ENCODE measurements at regions not wholly inside any gene's neighbourhood (a gene's known extent, or its start where the extent isn't known, plus 50 kb on each side); places are given as distances from the start of the nearest gene placed in this dataset.
"Not testable (repeated sequence)": the region's sequence is repeated elsewhere in the genome, so short reads cannot be mapped to it uniquely, and the experiment has no call there.

GRCh38 chr11:112310848-112311247, 50.2 kb upstream of the PLET1 start:
- DNase-seq (ENCODE audit: low spot score): no peak

GRCh38 chr11:112315057-112315720, 54.5 kb upstream of the PLET1 start:
- DNase-seq (ENCODE audit: low spot score): no peak

DNA sequence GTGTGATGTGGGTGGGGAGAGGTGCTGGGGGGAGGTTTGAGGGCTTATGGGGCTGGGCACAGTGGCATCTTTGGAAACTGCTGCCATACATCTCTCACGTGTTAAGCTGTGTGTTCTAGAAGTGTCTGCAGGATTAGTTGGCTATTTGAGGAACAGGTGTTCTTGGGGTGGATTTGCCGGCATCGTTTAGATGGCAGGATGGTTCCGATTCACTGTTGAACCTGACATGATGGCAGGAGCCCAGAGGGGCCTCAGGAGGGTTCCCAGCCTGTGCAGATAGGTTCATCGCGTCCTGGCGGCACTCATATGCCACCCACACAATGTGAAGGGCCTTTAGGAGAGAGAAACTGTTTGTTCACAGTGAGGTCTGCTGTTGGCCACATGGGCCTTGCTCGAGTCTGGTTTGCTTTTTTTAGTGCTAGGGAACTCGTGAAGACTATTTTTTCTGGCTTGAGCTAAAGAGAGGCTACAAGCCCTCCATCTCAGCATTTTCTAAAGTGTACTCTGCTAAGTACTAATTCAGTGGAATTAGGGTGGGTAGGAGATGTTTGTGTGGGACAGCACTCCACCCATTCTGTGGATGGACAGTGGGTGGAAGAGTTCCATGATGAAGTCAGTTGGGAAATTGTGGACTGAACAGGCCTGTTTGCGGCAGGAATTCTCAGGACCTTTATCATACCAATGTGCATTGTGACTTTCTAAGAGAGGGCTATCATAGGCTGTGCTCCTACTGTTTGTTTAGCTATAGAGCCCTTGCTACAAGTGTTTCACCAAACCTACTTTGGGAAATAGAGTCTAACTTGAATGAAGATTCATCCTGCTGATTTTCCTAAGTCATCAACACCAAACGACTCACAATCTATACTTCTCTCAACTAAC, 55.4 kb upstream of the PLET1 start:
- no peak for DNase-seq (ENCODE audit: low spot score)

DNA sequence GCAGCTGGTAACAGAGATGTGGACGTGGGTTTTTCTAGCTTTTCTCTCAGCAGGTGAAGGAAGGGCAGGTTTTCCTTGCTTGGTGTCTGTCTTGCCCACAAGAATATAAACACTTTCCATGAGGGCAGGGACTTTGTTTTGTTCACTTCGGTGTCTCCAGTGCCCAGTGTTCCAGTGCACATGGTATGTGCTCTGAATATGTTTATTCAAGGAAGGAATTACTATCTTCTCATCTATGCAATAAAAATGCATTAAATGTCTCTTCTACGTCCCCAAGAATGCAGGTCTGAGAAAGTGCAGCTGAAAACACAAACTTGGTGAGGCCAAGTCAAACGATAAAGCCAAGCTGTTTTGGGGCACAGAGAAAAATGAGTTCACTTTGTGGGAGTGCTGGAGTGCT, 56.3 kb upstream of the PLET1 start:
- no peak for DNase-seq (ENCODE audit: low spot score)

GRCh38 chr11:112318184-112318591, 57.5 kb upstream of the PLET1 start:
- DNase-seq (ENCODE audit: low spot score): no peak

DNA sequence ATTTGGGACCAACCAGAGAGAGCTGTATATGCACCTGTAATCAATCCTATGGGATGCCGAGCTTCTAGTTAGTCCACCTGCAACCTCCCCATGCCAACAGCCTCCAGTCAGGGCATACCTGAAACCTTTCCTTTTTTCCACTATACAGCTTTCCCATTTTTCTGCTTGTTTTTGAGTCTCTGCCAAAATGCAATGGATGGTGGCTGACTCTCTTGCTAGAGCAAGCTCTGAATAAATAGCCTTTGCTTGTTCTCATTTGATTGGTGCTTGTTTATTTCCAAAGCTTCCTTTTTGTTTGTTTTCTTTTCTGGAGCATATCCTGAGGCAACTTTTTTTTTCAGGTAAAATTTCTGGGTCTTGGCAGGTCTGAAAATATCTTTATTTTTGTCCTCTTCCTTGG, 58.0 kb upstream of the PLET1 start:
- no peak for DNase-seq (ENCODE audit: low spot score)

- DNase-seq (ENCODE audit: low spot score): no peak
These were observed 60.0 kb upstream of the PLET1 start for GRCh38 chr11:112320668-112321067.

DNA sequence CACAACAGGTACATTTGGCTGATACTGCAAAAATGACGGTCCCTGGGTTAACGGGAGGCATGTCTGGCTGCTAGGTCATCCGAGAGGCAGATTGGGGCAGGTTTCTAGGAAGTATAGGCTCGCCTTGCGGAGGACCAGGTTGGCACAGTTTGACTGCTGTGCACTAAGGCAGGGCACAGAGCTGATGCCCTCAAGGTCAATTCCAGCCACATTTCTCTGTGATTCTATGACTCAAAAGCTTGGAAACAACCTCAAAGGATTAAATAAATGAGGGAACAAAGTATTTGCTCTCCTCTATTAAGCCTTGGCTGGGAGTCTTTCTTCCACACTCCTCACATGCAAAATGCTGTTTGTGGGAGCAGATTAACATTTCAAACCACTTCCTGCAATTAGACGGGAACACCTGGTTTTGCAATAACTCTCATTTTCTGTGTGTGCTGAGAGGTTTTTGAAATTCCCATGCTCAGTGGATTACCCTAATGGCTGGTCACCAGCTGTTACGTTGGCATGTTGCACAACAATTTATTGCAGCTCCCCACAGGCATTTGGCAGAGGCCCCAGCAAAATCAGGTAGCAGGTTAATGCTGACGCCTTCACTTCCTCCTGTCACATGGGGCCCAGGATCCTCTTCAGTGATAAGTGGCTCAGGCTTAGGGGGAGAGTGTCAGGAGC, 61.0 kb upstream of the PLET1 start:
- peak; percentile 46 for DNase-seq (ENCODE audit: low spot score)

DNA sequence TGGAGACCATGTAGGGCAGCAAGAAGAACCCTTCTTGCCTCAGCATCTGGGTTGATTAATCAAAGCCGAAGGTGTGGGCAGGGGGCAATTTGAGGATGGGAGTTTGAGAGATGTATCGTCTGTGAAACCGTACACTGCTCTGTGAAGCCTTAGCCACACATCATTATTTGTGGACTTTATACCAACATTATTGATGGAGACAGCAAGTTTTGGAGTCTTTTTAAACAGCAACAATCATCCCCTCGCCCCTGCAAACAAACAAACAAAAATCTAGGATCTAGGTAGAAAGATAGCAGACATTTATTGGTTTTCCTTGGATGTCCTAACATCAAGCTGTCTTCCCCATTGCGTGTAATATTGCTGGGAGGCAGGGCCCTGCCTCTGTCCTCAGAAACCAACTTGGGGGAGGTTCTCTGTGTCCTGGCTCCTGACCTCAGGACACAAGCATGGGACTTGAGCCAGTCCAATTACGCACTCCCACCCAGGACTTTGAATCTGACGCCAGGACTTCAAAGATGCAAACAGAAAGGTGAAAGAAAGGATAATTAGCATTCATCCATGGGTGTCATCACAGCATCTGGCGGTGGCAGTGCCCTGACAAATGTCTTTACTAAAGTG, 61.6 kb upstream of the PLET1 start:
- no peak for DNase-seq (ENCODE audit: low spot score)

DNA sequence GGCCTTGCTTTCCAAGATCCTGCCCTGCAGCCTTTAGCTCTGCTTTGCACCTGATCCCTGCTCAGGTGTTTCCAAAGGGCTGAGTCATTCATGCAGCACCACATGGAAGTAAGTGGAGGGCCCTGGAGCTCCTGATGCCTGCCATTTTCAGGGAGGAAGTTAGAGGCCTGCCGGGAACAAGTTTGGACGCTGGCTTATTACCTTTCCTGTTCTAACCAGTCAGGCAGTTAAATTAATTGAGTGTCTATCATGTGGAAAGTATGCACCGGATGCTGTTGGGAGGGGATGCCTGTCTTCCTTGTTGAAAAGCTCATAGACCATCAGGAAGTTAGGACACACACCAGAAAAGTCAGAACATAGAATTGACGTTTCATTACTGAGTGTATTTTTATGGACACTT, 73.7 kb upstream of the PLET1 start:
- DNase-seq (ENCODE audit: low spot score): no peak

- DNase-seq (ENCODE audit: low spot score): no peak
These were observed 75.8 kb upstream of the PLET1 start for GRCh38 chr11:112336356-112336886.

- no peak for DNase-seq (ENCODE audit: low spot score)
These were observed 78.9 kb upstream of the PLET1 start for GRCh38 chr11:112339566-112339965.

GRCh38 chr11:112343368-112344039, 82.8 kb upstream of the PLET1 start:
- no peak for DNase-seq (ENCODE audit: low spot score)

GRCh38 chr11:112344040-112344413, 83.4 kb upstream of the PLET1 start:
- no peak for DNase-seq (ENCODE audit: low spot score)

DNA sequence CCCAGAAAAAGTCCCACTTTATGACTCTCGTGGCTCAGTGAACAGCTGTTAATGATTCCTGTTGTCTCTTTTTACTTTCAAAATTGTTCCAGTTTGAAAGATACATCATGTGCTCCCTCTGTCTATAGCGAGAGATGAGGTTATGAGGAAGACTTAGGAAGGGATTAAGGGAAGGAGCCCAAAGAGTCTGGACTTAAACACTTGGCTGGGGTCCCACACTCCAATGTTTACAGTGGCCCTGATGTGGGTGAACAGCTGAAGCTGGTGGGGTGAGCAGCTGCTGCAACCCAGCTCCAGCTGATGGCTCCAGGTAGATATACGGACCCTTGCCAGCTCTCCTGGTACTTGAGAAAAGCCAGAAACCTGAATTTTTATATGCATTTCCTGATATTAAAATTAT, 84.5 kb upstream of the PLET1 start:
- DNase-seq (ENCODE audit: low spot score): no peak

- DNase-seq (ENCODE audit: low spot score): peak; percentile 55
These were observed 85.0 kb upstream of the PLET1 start for GRCh38 chr11:112345706-112346105.

GRCh38 chr11:112346586-112346985, 85.9 kb upstream of the PLET1 start:
- no peak for DNase-seq (ENCODE audit: low spot score)

GRCh38 chr11:112348480-112349029, 87.9 kb upstream of the PLET1 start:
- DNase-seq (ENCODE audit: low spot score): no peak

DNA sequence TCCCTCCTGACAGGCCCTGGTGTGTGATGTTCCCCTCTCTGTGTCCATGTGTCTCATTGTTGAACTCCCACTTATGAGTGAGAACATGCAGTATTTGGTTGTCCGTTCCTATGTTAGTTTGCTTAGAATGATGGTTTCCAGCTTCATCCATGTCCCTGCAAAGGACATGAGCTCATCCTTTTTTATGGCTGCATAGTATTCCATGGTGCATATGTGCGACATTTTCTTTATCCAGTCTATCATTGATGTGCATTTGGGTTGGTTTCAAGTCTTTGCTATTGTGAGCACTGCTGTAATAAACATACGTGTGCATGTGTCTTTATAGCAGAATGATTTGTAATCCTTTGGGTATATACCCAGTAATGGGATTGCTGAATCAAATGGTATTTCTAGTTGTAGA, 90.8 kb upstream of the PLET1 start:
- not testable (repeated sequence) for DNase-seq (ENCODE audit: low spot score)

DNA sequence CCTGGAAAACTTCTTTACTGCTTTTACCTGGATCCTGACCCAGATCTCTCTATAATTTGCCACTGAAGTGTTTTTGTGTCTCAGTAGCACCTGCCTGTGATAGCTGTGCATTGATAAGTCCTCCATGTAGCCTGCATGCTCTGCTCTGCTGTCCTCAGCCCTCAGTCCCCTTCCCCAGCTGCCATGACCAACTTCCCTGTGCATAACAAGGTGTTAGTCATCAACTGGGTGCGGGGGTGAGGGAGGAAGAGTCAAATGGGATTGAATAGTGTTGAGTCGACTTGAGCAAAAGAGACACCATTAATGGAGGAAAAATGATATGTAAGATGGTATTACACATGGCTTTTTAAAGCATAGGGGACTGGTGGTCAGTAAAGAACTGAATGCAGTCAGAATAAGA, 92.2 kb upstream of the PLET1 start:
- DNase-seq (ENCODE audit: low spot score): no peak

DNA sequence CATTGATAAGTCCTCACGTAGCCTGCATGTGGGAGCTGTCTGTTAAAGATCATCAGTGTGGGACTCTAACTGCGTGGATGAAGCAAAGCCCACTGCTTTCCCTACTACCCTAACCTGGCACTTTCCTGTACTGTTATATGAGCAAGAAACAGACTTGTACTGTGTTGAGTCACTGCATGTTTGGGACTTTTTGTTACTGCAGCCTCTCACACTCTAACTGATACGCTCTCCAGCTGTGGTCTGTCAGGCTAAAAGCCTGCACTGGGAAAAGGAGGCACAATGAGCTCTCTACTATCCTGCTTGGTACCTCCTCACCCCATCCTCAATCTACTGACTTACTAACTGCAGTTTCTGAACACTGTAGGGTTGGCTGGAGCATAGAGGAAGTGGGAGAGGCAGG, 93.7 kb upstream of the PLET1 start:
- no peak for DNase-seq (ENCODE audit: low spot score)
